GM08714 (cell line): ENCODE measurements at regions not wholly inside any gene's neighbourhood (a gene's known extent, or its start where the extent isn't known, plus 50 kb on each side); places are given as distances from the start of the nearest gene placed in this dataset.

ENCODE experiments used
- H3K4me3 ChIP-seq: fragments of 200-500 bp; sonication (Bioruptor generic); 2 replicates; pipeline ENCODE4 v1.5.1; 2014; ENCODE audit warnings: mild to moderate bottlenecking, low read length, inconsistent platforms
- ZNF274 ChIP-seq: IDR thresholded peaks from 2 replicates; pipeline ENCODE4 v1.6.1; 2012; ENCODE audit warnings: mild to moderate bottlenecking, low read depth, low read length

GRCh38 chr18:10401521-10401920, 52.9 kb upstream of the APCDD1 start:
- TF ChIP-seq ZNF274: no peak
- no peak overlapping the region for H3K4me3 ChIP-seq

- no peak for TF ChIP-seq ZNF274
- no peak overlapping the region for H3K4me3 ChIP-seq
These were observed 52.5 kb upstream of the APCDD1 start for GRCh38 chr18:10401930-10402329.

- H3K4me3 ChIP-seq: no peak overlapping the region
- TF ChIP-seq ZNF274: no peak
These were observed 51.4 kb upstream of the APCDD1 start for GRCh38 chr18:10402871-10403559.

GRCh38 chr18:10403708-10404107, 50.7 kb upstream of the APCDD1 start:
- H3K4me3 ChIP-seq: no peak overlapping the region

GRCh38 chr18:10404168-10404567, 50.3 kb upstream of the APCDD1 start:
- H3K4me3 ChIP-seq: no peak overlapping the region
- TF ChIP-seq ZNF274: no peak

More at GRCh38 chr18:10403708-10404107, 50.7 kb upstream of the APCDD1 start:
- TF ChIP-seq ZNF274: no peak
